Activated CD4-positive, alpha-beta memory T cell treated with anti-CD3 and anti-CD28 coated beads, Interleukin-2, amount 10 ng/mL, durations not matched to agents 7 days and 5 days (primary cell): ENCODE measurements at regions not wholly inside any gene's neighbourhood (a gene's known extent, or its start where the extent isn't known, plus 50 kb on each side); places are given as distances from the start of the nearest gene placed in this dataset.

Experiments
- CTCF ChIA-PET: fragments of 350-600 bp; sonication (Branson Sonifier 250); formaldehyde crosslinking; loops from one replicate; lab custom pipeline; 2021; ENCODE audit warnings: antibody characterized with exemption, inconsistent platforms; lab: Charles Lee
- POLR2A ChIA-PET: fragments of 350-600 bp; sonication (Branson Sonifier 250); formaldehyde crosslinking; loops from one replicate; lab custom pipeline; 2021; ENCODE audit warnings: antibody characterized with exemption; lab: Charles Lee
- DNase-seq: peaks from one replicate; pipeline ENCODE4 v3.0.0-alpha.2; 2020
- H3K27ac Mint-ChIP-seq: one replicate; pipeline ENCODE4 v1.8.0; 2021; ENCODE audit warnings: mild to moderate bottlenecking, mixed read lengths
- H3K27me3 Mint-ChIP-seq: one replicate; pipeline ENCODE4 v1.8.0; 2021; ENCODE audit warnings: mixed read lengths
- H3K36me3 Mint-ChIP-seq: one replicate; pipeline ENCODE4 v1.8.0; 2021; ENCODE audit warnings: low read depth, mixed read lengths
- H3K4me1 Mint-ChIP-seq: one replicate; pipeline ENCODE4 v1.8.0; 2021; ENCODE audit warnings: mixed read lengths
- H3K4me3 Mint-ChIP-seq: one replicate; pipeline ENCODE4 v1.8.0; 2021; ENCODE audit warnings: mild to moderate bottlenecking, mixed read lengths
- H3K9me3 Mint-ChIP-seq: one replicate; pipeline ENCODE4 v1.8.0; 2021; ENCODE audit warnings: mixed read lengths

- CTCF ChIA-PET, result interaction anchor here (0.8 to 4.0 kb wide), 7 partner anchors 21 to 98 kb away, joined by 4 to 75 read pairs (median 5); partner anchors contain the start of gene ARID5B
- no peak overlapping the region for H3K4me3 Mint-ChIP-seq
- no peak overlapping the region for H3K27ac Mint-ChIP-seq
- DNase-seq, result no peak
- H3K9me3 Mint-ChIP-seq, result peaks cover 2% of the 10 kb centered on the region
- no peaks in the 10 kb centered on the region for H3K36me3 Mint-ChIP-seq
- H3K27me3 Mint-ChIP-seq, result no peaks in the 10 kb centered on the region
- peaks cover 25% of the 10 kb centered on the region for H3K4me1 Mint-ChIP-seq
- POLR2A ChIA-PET, result interaction anchor here (0.9 to 1.8 kb wide), 5 partner anchors 49 to 84 kb away, joined by 3 to 6 read pairs (median 3); partner anchors contain the start of gene ARID5B
Measured at GRCh38 chr10:61834519-61834918, 67.0 kb upstream of the ARID5B start.

- Mint-ChIP-seq H3K36me3 (no peaks in the 10 kb centered on the region), H3K9me3 (peaks cover 2% of the 10 kb centered on the region), H3K27ac (peak overlapping the region; percentile 80), H3K4me1 (peaks cover 25% of the 10 kb centered on the region), H3K4me3 (no peak overlapping the region), H3K27me3 (no peaks in the 10 kb centered on the region)
- ChIA-PET CTCF (interaction anchor here (0.6 to 4.0 kb wide), 10 partner anchors 17 to 99 kb away, joined by 3 to 75 read pairs (median 5); partner anchors contain the start of gene ARID5B), POLR2A (interaction anchor here (0.9 to 1.8 kb wide), 4 partner anchors 49 to 84 kb away, joined by 3 to 6 read pairs (median 4); partner anchors contain the start of gene ARID5B)
- no peak for DNase-seq
Measured at GRCh38 chr10:61835069-61835945, 66.2 kb upstream of the ARID5B start.

- Mint-ChIP-seq H3K9me3 (peaks cover 2% of the 10 kb centered on the region), H3K4me3 (peak overlapping the region; percentile 4), H3K27ac (peak overlapping the region; percentile 80), H3K27me3 (no peaks in the 10 kb centered on the region), H3K4me1 (peaks cover 25% of the 10 kb centered on the region), H3K36me3 (no peaks in the 10 kb centered on the region)
- ChIA-PET POLR2A (interaction anchor here (1.0 to 2.0 kb wide), 5 partner anchors 50 to 85 kb away, joined by 3 to 6 read pairs (median 4); partner anchors contain the start of gene ARID5B), CTCF (interaction anchor here (1.1 to 4.0 kb wide), 9 partner anchors 13 to 100 kb away, joined by 3 to 75 read pairs (median 4); partner anchors contain the start of gene ARID5B)
- DNase-seq, result no peak
Measured at GRCh38 chr10:61835946-61836887, 65.3 kb upstream of the ARID5B start.

GRCh38 chr10:61836888-61837754 is 64.4 kb upstream of the ARID5B start:
- H3K27ac Mint-ChIP-seq, result peak overlapping the region; percentile 80
- CTCF ChIA-PET, result interaction anchor here (0.6 to 4.0 kb wide), 6 partner anchors 12 to 536 kb away, joined by 3 to 75 read pairs (median 4); no protein-coding TSS in a partner anchor
- H3K36me3 Mint-ChIP-seq, result no peaks in the 10 kb centered on the region
- H3K4me3 Mint-ChIP-seq, result no peak overlapping the region
- peaks cover 25% of the 10 kb centered on the region for H3K4me1 Mint-ChIP-seq
- no peaks in the 10 kb centered on the region for H3K27me3 Mint-ChIP-seq
- H3K9me3 Mint-ChIP-seq, result peaks cover 2% of the 10 kb centered on the region
- POLR2A ChIA-PET, result interaction anchor here (0.9 to 2.0 kb wide), 7 partner anchors 52 to 86 kb away, joined by 3 to 8 read pairs (median 4); partner anchors contain the start of gene ARID5B
- no peak for DNase-seq

GRCh38 chr10:61837755-61838171 is 63.7 kb upstream of the ARID5B start:
- DNase-seq, result no peak
- no peaks in the 10 kb centered on the region for H3K36me3 Mint-ChIP-seq
- H3K27ac Mint-ChIP-seq, result no peak overlapping the region
- H3K4me3 Mint-ChIP-seq, result no peak overlapping the region
- H3K27me3 Mint-ChIP-seq, result no peaks in the 10 kb centered on the region
- H3K4me1 Mint-ChIP-seq, result peaks cover 25% of the 10 kb centered on the region
- ChIA-PET CTCF (interaction anchor here (0.6 to 2.1 kb wide), 3 partner anchors 12 to 535 kb away, joined by 3 to 6 read pairs (median 3); no protein-coding TSS in a partner anchor), POLR2A (interaction anchor here (0.6 to 2.0 kb wide), 7 partner anchors 19 to 85 kb away, joined by 3 to 8 read pairs (median 4); partner anchors contain the start of gene ARID5B)
- peaks cover 2% of the 10 kb centered on the region for H3K9me3 Mint-ChIP-seq

GRCh38 chr10:61839916-61840315 is 61.6 kb upstream of the ARID5B start:
- Mint-ChIP-seq H3K27ac (no peak overlapping the region), H3K9me3 (no peaks in the 10 kb centered on the region), H3K4me3 (no peak overlapping the region), H3K4me1 (peaks cover 26% of the 10 kb centered on the region), H3K36me3 (no peaks in the 10 kb centered on the region), H3K27me3 (no peaks in the 10 kb centered on the region)
- ChIA-PET CTCF (no interaction called here), POLR2A (no interaction called here)
- no peak for DNase-seq

- CTCF ChIA-PET, result no interaction called here
- POLR2A ChIA-PET, result no interaction called here
- Mint-ChIP-seq H3K9me3 (no peaks in the 10 kb centered on the region), H3K27me3 (no peaks in the 10 kb centered on the region), H3K27ac (no peak overlapping the region), H3K36me3 (no peaks in the 10 kb centered on the region), H3K4me1 (peaks cover 22% of the 10 kb centered on the region), H3K4me3 (no peak overlapping the region)
- DNase-seq, result no peak
Measured at GRCh38 chr10:61840403-61840802, 61.1 kb upstream of the ARID5B start.

GRCh38 chr10:61841338-61841875 is 60.1 kb upstream of the ARID5B start:
- Mint-ChIP-seq H3K36me3 (no peaks in the 10 kb centered on the region), H3K27ac (no peak overlapping the region), H3K4me1 (peaks cover 16% of the 10 kb centered on the region), H3K9me3 (no peaks in the 10 kb centered on the region), H3K4me3 (no peak overlapping the region), H3K27me3 (no peaks in the 10 kb centered on the region)
- CTCF ChIA-PET, result interaction anchor here (0.7 to 1.0 kb wide), 3 partner anchors 9 to 90 kb away, joined by 3 read pairs; no protein-coding TSS in a partner anchor
- POLR2A ChIA-PET, result no interaction called here
- no peak for DNase-seq

- no peak for DNase-seq
- no peak overlapping the region for H3K4me3 Mint-ChIP-seq
- no peak overlapping the region for H3K27ac Mint-ChIP-seq
- no peaks in the 10 kb centered on the region for H3K9me3 Mint-ChIP-seq
- CTCF ChIA-PET, result no interaction called here
- H3K36me3 Mint-ChIP-seq, result no peaks in the 10 kb centered on the region
- H3K27me3 Mint-ChIP-seq, result no peaks in the 10 kb centered on the region
- POLR2A ChIA-PET, result no interaction called here
- H3K4me1 Mint-ChIP-seq, result peaks cover 14% of the 10 kb centered on the region
Measured at GRCh38 chr10:61842755-61843497, 58.6 kb upstream of the ARID5B start.

GRCh38 chr10:61844116-61844822 is 57.2 kb upstream of the ARID5B start:
- Mint-ChIP-seq H3K27ac (no peak overlapping the region), H3K9me3 (no peaks in the 10 kb centered on the region), H3K4me3 (no peak overlapping the region), H3K36me3 (no peaks in the 10 kb centered on the region), H3K4me1 (peaks cover 14% of the 10 kb centered on the region), H3K27me3 (no peaks in the 10 kb centered on the region)
- DNase-seq, result no peak
- POLR2A ChIA-PET, result interaction anchor here (1.1 kb wide), 1 partner anchor 34 kb away, joined by 3 read pairs; no protein-coding TSS in a partner anchor
- CTCF ChIA-PET, result no interaction called here
